ENCODE measurements at regions not wholly inside any gene's neighbourhood (a gene's known extent, or its start where the extent isn't known, plus 50 kb on each side); places are given as distances from the start of the nearest gene placed in this dataset.

GRCh38 chr14:23776296-23776695, 140.1 kb downstream of the DHRS2 start:
- TF ChIP-seq CTCF (IDR thresholded peaks at IDR 0.05; ENCODE audit: poor library complexity) (no peak), EZH2 (IDR thresholded peaks at IDR 0.05; ENCODE audit: borderline replicate concordance) (no peak)
